GM19351 (cell line): ENCODE measurements at regions not wholly inside any gene's neighbourhood (a gene's known extent, or its start where the extent isn't known, plus 50 kb on each side); places are given as distances from the start of the nearest gene placed in this dataset.
"Not testable (repeated sequence)": the region's sequence is repeated elsewhere in the genome, so short reads cannot be mapped to it uniquely, and the experiment has no call there.

Experiments used
- ATAC-seq: cut with Tn5 transposase; IDR thresholded peaks from one replicate; pipeline ENCODE4 v1.9.1; 2021; ENCODE audit warnings: mild to moderate bottlenecking, moderate library complexity; ENCODE audit not compliant: unreplicated experiment

DNA sequence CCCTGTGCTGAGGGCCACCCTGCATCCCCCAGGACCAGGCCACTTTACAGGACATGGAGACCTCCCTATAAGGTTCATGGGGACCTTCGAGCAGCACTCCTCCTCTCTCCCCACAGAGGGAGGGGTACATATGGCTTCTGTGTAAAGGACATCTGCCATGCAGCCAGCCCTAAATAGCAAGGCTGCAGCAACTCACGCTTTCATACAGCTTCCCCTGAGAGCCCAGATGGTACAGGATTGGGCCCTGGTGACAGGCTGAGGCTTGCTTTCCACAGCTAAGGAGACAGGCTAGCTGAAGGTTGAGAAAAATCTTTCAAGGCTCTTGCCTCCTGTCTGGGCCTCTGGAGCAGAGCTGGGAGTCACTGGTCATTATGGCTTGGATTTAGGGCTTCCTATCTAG is 147.0 kb upstream of the ZNF366 start:
- no peak for ATAC-seq

DNA sequence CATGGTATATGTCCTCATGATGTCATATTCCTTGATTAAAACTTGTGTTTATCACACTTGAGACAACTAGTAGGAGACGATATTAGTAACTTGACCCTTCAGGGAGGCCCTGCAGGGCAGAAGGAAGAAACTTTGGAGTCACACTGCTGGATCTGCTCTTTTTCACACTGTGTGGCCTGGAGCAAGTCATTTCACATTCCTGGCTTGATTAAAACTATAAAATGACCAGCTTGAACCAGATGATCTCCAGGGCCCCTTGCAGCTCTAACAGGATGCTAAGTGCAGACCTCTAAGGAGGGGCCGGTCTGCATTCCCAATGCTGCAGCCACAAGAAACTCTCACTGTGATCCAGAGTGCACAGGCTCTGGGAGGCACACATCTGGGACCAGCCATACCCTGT is 146.4 kb upstream of the ZNF366 start:
- no peak for ATAC-seq

- ATAC-seq = no peak
Measured at GRCh38 chr5:72651779-72652178, 144.6 kb upstream of the ZNF366 start.

GRCh38 chr5:72651109-72651508 is 143.9 kb upstream of the ZNF366 start:
- no peak for ATAC-seq

GRCh38 chr5:72649449-72649848 is 142.2 kb upstream of the ZNF366 start:
- ATAC-seq = no peak

DNA sequence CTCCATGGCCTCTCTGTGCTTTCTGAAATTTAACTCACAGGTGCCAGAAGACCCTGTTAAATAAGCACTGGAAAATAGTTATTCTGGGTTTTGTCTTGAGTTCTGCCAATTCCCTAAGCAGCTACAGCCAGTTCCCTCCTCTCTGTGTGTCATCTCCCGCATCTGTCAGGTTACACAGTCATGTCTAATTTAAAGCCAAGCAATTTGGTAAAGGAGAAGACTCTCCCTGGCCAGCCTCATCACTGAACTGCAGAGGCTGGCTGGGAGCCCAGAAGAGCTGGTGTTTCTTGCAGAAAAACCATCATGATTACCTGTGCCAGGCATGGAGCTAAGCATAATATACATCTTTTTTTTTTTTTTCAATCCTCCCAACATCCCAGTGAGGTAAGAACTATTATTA is 141.3 kb upstream of the ZNF366 start:
- ATAC-seq = no peak

- no peak for ATAC-seq
Measured at GRCh38 chr5:72647806-72648205, 140.6 kb upstream of the ZNF366 start.

DNA sequence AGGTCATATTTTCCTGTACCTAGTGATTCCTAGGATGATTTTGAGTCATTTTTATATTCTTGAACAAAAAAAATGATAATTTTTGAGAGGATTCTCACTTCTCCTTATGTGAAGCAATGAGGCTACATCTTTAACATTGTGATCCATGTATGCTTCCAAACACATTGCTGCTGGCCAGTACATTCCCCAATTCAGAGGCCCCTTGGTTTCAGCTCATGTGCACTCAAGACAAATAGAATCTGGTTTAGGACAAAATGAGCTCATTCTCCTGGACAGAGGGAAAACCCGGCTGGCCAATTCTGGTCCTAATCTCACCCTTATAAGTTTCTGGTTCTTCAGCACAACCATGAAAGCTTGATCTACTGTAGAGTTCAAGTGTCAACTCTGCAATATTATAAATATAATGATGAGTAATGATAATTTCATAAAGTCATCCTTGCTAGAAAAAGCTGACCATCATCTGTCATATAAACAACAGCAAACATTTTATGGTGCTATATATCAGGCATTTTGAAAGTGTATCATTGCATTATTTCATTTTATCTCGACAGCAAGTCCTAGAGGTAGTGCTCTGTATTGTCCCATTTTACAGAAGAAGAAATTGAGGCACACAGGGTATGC is 139.1 kb upstream of the ZNF366 start:
- no peak for ATAC-seq

- no peak for ATAC-seq
Measured at GRCh38 chr5:72645064-72645846, 138.0 kb upstream of the ZNF366 start.

- no peak for ATAC-seq
Measured at GRCh38 chr5:72644296-72644695, 137.1 kb upstream of the ZNF366 start.

GRCh38 chr5:72641164-72641563 is 134.0 kb upstream of the ZNF366 start:
- ATAC-seq = no peak

- no peak for ATAC-seq
Measured at GRCh38 chr5:72637058-72637457, 129.8 kb upstream of the ZNF366 start.

DNA sequence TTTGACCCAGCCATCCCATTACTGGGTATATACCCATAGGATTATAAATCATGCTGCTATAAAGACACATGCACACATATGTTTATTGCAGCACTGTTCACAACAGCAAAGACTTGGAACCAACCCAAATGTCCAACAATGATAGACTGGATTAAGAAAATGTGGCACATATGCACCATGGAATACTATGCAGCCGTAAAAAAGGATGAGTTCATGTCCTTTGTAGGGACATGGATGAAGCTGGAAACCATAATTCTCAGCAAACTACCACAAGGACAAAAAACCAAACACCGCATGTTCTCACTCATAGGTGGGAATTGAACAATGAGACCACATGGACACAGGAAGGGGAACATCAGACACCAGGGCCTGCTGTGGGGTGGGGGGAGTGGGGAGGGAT is 129.4 kb upstream of the ZNF366 start:
- not testable (repeated sequence) for ATAC-seq

GRCh38 chr5:72634444-72634843 is 127.2 kb upstream of the ZNF366 start:
- no peak for ATAC-seq

DNA sequence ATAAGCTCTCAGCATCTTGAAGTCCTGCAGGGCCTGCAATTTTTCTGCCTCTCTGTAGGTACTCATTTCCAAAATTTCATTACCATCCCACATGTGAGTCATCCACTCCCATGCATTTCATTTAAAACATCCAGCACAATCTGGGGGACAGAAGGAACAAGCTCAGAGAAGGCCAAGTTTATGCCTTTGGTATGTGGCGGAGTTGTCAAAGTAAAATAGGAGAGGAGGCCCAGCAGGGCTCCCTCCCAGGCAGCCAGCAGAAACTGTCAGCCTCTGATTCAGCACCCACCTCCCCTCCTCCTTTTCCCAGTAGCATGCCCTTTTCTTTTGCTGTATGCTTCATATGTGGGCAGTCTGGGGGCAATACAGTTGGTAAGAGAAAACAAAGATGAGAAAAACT is 126.4 kb upstream of the ZNF366 start:
- ATAC-seq = no peak

DNA sequence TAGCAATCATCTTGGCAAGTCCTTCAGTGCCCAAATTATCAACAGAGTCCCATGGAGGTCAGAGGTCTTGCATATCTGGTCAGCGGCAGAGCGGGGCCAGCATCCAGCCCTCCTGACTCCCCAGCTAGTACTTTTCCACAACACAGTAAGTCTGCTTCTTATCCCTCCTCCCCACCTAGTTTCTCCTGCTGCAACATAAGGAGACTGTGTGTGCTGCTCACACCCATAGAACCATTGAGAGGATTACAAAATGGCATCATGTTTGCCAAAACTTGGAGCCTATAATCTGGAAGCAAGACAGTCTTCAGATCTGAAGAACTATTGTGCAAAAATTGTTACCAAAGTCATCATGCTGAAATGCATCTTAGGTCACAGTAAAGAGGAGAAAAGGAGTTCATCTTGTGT is 125.8 kb upstream of the ZNF366 start:
- ATAC-seq = no peak

DNA sequence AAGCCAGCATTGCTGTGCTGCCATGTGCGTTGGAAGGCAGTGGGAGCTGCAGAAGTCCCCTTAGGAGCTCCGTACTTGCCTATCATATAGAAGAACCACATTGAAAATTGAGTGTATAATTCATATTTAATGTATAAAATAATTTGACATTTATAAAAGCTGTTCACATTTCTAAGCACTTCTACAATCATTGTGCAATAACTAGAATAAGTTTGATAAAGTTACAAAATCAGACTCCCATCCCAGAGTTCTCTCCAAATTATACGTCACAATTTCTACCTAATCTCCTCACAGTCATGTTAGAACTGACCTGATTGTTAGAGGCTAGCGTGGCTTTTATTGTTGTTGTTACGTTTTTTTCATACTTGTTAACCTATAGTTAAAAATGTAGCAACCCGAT is 123.5 kb upstream of the ZNF366 start:
- no peak for ATAC-seq

DNA sequence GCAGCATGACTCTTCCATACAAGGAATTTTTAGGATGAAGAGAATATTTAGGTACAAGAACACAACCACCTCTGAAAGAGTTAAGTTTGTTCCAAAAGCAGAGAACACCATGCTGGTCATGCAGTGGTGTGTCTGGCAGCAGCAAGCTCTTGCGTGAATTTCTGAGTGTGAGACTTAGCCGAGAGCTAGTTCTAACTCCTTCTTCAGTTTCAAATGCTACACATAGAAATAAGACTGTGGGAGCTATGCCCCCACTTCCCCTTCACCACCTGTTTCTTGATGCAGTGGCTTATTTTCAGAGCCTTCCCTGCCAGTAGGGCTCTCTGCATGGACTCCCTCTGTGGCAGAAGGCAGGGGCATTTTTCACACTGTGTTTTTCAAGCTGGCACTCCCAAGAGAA is 122.9 kb upstream of the ZNF366 start:
- no peak for ATAC-seq

DNA sequence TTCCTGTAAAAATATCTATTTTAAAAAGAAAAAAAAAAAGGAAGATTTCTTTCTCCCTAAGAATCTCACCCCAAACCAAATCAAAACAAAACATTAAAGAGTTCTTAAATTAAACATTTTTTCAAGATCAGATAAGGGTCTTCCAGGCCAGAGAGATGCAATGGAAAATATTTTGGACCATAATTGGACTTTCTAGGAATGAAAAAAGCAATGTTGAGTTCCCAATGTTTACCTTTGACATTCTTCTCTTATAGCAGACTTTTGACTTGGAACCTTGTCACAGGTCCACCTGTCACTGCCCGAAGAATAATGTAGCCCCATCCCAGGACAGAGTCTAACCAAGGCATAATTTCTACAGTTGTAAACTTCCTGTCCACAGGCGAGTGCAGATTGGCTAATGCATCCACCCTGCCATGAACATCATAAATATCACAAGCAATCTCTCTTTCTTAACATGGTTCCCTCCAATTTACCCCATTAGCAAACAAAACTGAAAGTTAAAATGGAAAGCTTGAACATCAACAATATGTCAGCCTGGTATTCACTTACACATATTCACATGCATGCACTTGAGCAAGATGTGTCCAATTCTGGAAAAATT is 121.7 kb upstream of the ZNF366 start:
- no peak for ATAC-seq

DNA sequence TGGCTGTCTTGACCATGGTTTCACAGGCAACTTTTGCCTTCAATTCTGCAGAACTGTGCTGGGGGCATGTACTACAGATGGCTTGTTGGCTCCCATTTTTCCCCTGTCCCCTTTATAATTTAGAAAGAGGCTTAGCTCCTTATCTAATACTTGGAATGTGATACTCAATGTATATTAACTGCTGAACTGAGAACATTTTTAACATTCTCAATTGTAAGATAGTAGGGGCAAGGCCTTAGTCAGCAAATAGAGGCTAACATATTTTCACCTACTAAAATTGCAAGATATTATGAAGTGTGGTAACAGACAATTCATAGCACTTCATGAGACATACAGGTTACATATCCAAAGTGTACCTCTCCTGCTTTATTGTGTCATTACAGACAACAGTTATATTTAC is 118.1 kb upstream of the ZNF366 start:
- ATAC-seq = no peak

DNA sequence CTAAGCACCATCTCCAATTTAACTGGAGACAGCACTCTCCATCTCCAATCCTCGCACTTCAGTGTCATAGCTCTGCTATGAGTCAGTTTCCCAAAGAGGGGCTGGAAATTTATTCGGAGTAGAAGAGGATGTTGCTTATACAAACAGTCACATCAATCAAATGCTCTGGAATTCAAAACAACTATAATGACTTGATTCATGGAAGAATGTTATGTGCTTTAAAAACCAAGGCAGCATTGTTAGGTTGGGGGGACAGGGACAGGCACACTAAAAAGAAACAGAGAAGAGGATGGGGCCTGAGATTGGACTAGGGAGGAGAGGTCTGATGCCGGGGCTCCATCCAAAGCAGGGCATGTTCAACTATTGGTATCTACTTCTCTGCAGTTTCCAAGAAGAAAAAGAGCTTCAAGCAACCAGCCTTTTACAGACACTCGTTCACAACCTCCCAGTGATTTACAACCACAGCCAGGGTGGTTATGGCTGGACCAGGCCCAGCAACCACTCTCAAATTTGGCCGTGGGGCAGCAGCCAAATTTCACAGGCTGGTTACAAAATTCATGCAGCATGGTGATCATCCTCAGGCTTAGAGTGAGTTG is 117.5 kb upstream of the ZNF366 start:
- no peak for ATAC-seq

DNA sequence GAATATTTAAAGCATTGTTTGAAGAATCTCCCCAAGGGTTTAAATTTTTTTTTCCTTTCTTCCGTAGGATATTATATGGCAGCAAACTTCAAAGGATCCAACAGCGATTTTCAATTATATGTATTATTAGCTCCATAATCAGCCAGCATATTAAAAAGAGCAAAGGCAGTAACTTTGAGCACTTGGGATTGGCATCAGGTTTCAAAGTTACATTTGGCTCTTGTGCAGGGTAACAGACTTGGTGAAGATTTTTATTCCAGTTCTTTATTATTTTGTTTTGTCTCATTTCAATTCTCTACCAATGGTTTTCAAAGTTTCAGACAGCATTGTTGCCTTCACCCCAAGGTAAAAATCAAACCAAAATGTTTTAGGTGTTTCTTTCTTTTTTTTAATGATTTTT is 116.7 kb upstream of the ZNF366 start:
- no peak for ATAC-seq
